ENCODE measurements at regions not wholly inside any gene's neighbourhood (a gene's known extent, or its start where the extent isn't known, plus 50 kb on each side); places are given as distances from the start of the nearest gene placed in this dataset.

- DNase-seq (ENCODE audit: extremely low read depth in 1 of 11, low read depth in 9 of 11, low spot score in 4 of 11), result no peak
These were observed 55.8 kb upstream of the SHC3 start for GRCh38 chr9:89234205-89235067.

GRCh38 chr9:89236955-89237573 lies 58.4 kb upstream of the SHC3 start:
- DNase-seq (ENCODE audit: extremely low read depth in 1 of 11, low read depth in 9 of 11, low spot score in 4 of 11), result no peak

- DNase-seq (ENCODE audit: extremely low read depth in 1 of 11, low read depth in 9 of 11, low spot score in 4 of 11), result no peak
These were observed 59.8 kb upstream of the SHC3 start for GRCh38 chr9:89238424-89238823.

DNA sequence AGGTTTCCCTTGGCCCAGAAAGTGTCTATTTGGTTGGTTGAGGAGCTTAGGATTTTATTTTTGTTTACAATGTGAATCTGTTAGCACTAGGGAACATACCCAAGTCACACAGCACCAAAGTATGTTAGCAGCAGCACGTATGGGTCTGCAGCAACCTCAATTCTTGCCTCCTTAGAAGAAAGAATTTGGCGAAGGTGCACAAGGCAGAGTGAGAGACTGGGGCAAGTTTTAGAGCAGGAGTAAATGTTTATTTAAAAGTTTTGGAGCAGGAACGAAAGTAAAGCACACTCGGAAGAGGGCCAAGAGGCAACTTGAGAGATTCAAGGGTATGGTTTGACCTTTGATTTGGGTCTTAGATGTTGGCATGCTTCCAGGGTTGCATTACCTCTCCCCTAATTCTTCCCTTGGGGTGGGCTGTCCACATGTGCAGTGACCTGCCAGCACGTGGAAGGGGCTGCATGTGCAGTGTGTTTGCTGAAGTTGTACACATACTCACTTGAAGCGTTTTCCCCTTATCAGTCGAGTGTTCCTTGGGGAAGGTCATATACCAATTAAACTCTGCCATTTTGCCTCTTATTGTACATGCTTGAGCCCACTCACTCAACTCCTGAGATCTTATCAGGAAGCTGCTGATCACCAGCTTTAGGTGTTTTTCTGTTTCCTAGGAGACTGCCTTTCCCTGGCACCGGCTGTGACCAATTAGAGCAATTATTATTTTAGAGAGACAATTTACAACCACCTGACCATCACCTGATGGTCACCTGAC lies 64.9 kb upstream of the SHC3 start:
- DNase-seq (ENCODE audit: extremely low read depth in 1 of 11, low read depth in 9 of 11, low spot score in 4 of 11), result no peak

DNA sequence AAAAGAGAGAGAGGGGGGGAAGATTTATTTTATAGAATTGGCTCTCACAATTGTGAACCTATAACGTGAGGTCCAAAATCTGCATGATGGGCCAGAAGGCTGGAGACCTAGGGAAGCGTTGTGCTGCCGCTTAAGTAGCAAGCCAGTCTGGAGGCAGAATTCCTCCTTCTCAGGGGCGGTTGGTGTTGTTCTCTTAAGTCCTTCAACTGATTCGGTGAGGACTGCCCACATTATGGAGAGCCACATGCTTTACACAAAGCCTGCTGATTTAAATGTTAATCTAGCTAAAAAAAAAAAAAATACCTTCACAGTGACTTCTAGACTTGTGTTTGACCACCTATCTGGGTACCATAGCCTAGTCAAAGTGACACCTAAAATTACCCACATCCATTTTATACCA lies 64.2 kb upstream of the CKS2 start:
- DNase-seq (ENCODE audit: extremely low read depth in 1 of 11, low read depth in 9 of 11, low spot score in 4 of 11), result no peak

- DNase-seq (ENCODE audit: extremely low read depth in 1 of 11, low read depth in 9 of 11, low spot score in 4 of 11), result peak in 5 of 11 donors; percentile 21 to 45 (median 37)
These were observed 63.3 kb upstream of the CKS2 start for GRCh38 chr9:89247431-89248353.

- DNase-seq (ENCODE audit: extremely low read depth in 1 of 11, low read depth in 9 of 11, low spot score in 4 of 11), result no peak
These were observed 62.0 kb upstream of the CKS2 start for GRCh38 chr9:89249001-89249400.

GRCh38 chr9:89252651-89253267 lies 58.2 kb upstream of the CKS2 start:
- peak in 5 of 11 donors; percentile 27 to 53 (median 49) for DNase-seq (ENCODE audit: extremely low read depth in 1 of 11, low read depth in 9 of 11, low spot score in 4 of 11)

GRCh38 chr9:89254058-89254772 lies 56.8 kb upstream of the CKS2 start:
- DNase-seq (ENCODE audit: extremely low read depth in 1 of 11, low read depth in 9 of 11, low spot score in 4 of 11), result no peak

DNA sequence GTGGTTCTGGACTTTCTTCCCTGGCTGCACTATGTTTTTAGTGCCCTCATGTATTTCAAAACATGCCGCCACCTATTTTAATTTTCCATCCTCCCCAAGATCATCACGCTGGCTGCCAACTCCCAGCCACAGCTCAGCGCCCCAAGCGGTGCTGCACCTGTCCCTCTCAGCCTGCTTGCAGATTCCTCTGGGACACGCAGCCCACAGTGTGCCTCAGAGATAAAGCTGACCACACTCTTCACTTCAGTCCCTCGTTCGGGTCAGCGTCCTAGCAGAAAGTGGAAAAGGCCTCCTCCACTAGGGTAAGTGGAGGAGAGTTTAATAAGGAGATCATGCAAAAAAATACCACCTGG lies 56.2 kb upstream of the CKS2 start:
- no peak for DNase-seq (ENCODE audit: extremely low read depth in 1 of 11, low read depth in 9 of 11, low spot score in 4 of 11)

DNA sequence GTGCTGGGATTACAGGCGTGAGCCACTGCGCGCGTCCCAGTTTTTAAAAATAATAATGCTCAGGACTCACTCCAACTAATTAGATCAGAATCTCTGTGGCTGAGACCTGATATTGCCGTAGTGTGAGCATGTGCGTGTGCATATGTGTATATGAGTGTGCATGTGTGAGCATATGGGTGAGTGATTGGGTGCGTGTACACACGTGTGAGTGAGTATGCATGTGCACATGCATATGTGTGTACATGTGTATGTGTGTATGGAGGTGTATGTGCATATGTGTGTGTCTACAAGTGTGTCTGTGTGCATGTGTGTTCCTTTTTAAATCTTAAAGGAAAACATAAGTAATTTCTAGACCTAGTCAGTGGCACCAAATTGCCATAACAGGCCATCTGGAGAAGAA lies 54.8 kb upstream of the CKS2 start:
- no peak for DNase-seq (ENCODE audit: extremely low read depth in 1 of 11, low read depth in 9 of 11, low spot score in 4 of 11)

DNA sequence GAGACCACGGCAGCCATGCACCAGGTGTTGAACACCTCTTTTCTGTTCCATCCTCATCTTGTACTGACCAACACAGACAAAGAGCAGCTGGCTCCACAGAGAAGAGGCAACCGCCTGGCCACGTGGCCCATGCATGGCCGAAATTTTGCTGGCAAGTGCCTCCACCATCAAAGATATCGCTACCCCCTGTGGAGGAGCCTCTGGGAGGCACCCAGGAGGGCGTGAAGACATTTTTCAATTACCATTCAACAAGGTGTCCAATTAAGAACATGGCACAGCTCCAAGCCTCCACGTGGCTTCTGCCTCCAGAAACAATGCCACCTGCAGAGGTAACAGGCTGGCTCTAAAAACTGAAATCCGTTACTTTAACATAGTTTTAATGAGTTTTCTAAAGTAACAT lies 54.4 kb upstream of the CKS2 start:
- DNase-seq (ENCODE audit: extremely low read depth in 1 of 11, low read depth in 9 of 11, low spot score in 4 of 11), result no peak

GRCh38 chr9:89260525-89260924 lies 50.5 kb upstream of the CKS2 start:
- no peak for DNase-seq (ENCODE audit: extremely low read depth in 1 of 11, low read depth in 9 of 11, low spot score in 4 of 11)
